Astrocyte of the spinal cord (primary cell): ENCODE measurements at regions not wholly inside any gene's neighbourhood (a gene's known extent, or its start where the extent isn't known, plus 50 kb on each side); places are given as distances from the start of the nearest gene placed in this dataset.
"Not testable (repeated sequence)": the region's sequence is repeated elsewhere in the genome, so short reads cannot be mapped to it uniquely, and the experiment has no call there.

ENCODE experiments used
- DNase-seq: peaks from one replicate; pipeline ENCODE4 v3.0.0; 2011; ENCODE audit warnings: low read depth, low spot score
- H3K4me3 ChIP-seq: 2 replicates; pipeline ENCODE4 v1.5.1; 2011; ENCODE audit warnings: low read depth, mild to moderate bottlenecking, low read length, moderate library complexity
- in situ Hi-C: cut with HindIII; loops from 2 replicates; pipeline ENCODE4 v1.10.0; 2017; ENCODE audit warnings: low sequenced_read_pairs
- TF ChIP-seq, protein P1 (sequence below): IDR thresholded peaks from 2 replicates; pipeline ENCODE4 v1.5.1; 2012; ENCODE audit warnings: low read depth, mild to moderate bottlenecking, low read length, inconsistent platforms

DNA sequence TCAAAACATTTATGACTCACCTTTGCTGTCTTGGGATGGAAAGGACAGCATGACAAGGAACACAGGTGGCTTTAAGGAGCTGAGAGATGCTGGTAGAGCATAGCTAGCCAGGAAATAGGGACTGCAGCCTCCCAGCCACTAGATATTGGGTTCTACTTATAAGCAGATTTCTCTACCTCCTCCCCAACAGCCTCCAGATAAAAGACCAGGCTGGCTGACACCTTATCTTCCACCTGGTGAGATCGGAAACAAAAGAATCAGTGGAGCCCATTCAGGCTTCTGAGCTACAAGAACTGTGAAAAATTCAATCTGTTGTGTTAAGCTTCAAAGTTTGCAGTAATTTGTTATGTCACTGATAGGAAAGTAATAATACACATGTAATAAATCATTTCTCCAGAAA, 1278.5 kb upstream of the ZEB2 start:
- DNase-seq, result no peak
- TF ChIP-seq, protein P1, sequence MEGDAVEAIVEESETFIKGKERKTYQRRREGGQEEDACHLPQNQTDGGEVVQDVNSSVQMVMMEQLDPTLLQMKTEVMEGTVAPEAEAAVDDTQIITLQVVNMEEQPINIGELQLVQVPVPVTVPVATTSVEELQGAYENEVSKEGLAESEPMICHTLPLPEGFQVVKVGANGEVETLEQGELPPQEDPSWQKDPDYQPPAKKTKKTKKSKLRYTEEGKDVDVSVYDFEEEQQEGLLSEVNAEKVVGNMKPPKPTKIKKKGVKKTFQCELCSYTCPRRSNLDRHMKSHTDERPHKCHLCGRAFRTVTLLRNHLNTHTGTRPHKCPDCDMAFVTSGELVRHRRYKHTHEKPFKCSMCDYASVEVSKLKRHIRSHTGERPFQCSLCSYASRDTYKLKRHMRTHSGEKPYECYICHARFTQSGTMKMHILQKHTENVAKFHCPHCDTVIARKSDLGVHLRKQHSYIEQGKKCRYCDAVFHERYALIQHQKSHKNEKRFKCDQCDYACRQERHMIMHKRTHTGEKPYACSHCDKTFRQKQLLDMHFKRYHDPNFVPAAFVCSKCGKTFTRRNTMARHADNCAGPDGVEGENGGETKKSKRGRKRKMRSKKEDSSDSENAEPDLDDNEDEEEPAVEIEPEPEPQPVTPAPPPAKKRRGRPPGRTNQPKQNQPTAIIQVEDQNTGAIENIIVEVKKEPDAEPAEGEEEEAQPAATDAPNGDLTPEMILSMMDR, result no peak
- in situ Hi-C loops, result no loop called here
- no peak overlapping the region for H3K4me3 ChIP-seq

DNA sequence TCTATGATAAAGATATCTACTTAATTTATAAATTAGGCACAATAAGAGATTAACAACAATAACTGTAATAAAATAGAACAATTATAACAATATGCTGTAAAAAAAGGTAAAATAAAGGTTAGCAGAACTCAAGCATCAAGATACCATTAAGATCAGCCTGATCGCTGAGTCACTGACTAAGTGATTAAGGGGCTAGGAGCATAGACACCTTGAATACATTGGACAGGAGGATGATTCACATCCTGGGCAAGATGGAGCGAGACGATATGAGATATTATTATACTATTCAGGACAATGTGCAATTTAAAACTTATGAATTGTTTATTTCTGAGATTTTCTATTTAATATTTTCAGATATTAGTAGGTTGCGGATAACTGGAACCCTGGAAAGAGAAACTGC, 1277.8 kb upstream of the ZEB2 start:
- TF ChIP-seq, protein P1, result no peak
- H3K4me3 ChIP-seq, result no peak overlapping the region
- in situ Hi-C loops, result no loop called here
- DNase-seq, result no peak

DNA sequence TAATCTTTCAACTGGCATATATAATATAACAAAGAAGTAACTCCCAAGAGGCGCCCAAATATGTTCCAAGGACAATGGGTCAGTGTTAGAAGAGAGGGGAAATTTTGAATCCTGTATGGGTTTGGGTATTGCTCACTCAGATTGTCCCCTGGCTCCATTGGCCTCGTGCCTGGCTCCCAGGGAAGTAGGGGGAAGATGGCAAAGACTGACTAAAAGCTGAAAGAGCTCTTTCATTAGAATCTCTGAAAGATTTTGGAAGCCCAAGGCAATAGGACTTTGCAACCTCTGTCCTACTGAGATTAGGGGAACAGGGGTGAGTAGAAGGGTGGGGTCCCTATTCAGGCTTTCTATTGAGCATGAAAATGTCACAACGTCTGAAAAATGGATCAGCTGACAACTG, 1272.8 kb upstream of the ZEB2 start:
- in situ Hi-C loops, result no loop called here

DNA sequence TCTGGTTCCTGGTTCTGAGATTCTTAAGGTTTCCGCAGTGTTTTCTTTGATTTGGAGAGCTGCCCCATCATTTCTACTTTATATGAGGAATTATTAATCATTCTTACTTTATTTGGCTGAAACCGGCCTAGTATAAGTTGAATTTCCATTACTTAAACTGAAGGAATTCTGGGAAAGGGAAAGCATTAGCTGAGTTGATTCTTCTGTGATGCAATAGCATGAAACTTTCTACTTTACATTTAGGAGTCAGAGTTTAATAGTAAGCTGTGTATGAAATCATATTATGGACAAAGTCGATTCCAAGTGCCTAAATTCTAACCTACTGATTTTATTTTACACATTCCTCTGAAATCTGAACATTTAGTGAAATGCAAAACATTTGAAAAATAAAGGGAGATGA, 1269.7 kb upstream of the ZEB2 start:
- in situ Hi-C loops, result no loop called here
- TF ChIP-seq, protein P1, result no peak
- no peak overlapping the region for H3K4me3 ChIP-seq
- no peak for DNase-seq

More for the DNA sequence above, 1272.8 kb upstream of the ZEB2 start:
- no peak for DNase-seq
- H3K4me3 ChIP-seq, result no peak overlapping the region
- TF ChIP-seq, protein P1, result no peak

DNA sequence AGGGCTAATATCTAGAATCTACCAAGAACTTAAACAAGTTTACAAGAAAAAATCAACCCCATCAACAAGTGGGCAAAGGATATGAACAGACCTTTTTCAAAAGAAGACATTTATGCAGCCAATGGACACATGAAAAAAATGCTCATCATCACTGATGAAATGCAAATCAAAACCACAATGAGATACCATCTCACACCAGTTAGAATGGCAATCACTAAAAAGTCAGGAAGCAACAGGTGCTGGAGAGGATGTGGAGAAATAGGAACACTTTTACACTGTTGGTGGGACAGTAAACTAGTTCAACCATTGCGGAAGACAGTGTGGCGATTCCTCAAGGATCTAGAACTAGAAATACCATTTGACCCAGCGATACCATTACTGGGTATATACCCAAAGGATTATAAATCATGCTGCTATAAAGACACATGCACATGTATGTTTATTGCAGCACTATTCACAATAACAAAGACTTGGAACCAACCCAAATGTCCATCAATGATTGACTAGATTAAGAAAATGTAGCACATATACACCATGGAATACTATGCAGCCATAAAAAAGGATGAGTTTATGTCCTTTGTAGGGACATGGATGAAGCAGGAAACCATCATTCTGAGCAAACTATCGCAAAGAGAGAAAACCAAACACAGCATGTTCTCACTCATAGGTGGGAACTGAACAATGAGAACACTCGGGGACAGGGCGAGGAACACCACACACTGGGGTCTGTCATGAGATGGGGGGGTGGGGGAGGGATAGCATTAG, 1267.9 kb upstream of the ZEB2 start:
- DNase-seq, in situ Hi-C loops: not testable (repeated sequence)

DNA sequence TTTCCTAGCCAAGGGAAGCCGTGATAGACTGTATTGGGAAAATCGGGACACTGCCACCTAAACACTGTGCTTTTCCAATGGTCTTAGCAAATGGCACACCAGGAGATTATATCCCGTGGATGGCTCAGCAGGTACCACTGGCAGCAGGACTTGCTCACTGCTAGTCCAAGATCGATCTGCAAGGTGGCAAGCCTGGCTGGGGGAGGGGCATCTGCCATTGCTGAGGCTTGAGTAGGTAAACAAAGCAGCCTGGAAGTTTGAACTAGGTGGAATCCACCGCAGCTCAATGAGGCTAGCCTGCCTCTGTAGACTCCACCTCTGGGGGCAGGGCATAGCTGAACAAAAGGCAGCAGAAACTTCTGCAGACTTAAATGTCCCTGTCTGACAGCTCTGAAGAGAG, 1262.7 kb upstream of the ZEB2 start:
- DNase-seq, H3K4me3 ChIP-seq, in situ Hi-C loops: not testable (repeated sequence)

More for the DNA sequence above, 1267.9 kb upstream of the ZEB2 start:
- not testable (repeated sequence) for H3K4me3 ChIP-seq

DNA sequence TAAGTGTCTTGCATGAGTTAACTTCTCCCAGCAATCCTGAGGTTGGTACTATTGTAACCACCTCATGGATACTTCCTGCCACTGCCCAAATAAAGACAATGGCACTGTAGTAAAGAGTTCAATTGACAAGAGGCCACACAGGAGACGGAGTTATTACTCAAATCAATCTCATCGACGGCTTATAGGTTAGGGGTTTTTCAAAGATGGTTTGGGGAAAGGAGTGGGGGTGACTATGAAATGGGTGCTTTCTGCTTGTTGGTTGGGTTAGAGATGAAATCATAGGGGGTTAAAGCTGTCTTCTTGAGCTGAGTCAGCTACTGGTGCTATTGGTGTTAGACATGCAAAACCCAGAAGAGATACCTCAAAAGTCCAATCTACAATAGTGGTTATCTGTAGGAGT, 1258.0 kb upstream of the ZEB2 start:
- in situ Hi-C loops, result no loop called here
- TF ChIP-seq, protein P1, result no peak
- no peak overlapping the region for H3K4me3 ChIP-seq
- DNase-seq, result no peak

DNA sequence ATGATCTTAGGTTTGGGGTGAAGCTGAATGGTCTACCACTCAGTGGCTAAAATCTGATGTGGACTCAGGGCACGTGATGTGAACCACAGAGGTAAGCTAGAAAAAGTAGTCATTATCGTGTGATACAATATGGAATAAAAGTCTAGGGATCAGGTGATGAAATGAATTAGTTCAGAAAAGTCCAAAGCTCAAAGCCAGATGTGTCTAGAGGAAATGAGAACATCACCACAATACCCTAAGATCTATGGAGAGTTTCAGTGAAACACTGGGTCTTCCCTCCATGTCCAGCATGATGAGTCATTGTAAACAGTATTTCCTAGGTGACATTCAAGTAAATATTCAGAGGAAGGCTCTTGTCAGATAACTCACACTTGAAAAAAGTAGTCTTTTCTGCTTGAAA, 1257.4 kb upstream of the ZEB2 start:
- in situ Hi-C loops, result no loop called here
- no peak overlapping the region for H3K4me3 ChIP-seq
- DNase-seq, result peak; percentile 53
- TF ChIP-seq, protein P1, result no peak
